Urinary bladder (tissue), 3 donors: ENCODE measurements at regions not wholly inside any gene's neighbourhood (a gene's known extent, or its start where the extent isn't known, plus 50 kb on each side); places are given as distances from the start of the nearest gene placed in this dataset.

Experiments used
- DNase-seq: peaks from one replicate; pipeline ENCODE4 v3.0.0-alpha.2; 2015; ENCODE audit errors: extremely low spot score
- H3K27ac ChIP-seq: one replicate; pipeline ENCODE4 v1.5.1; 2013; ENCODE audit warnings: low read depth, mild to moderate bottlenecking, moderate library complexity
- H3K36me3 ChIP-seq: one replicate; pipeline ENCODE4 v1.6.1; 2013; ENCODE audit warnings: mild to moderate bottlenecking, moderate library complexity; ENCODE audit not compliant: insufficient read depth
- H3K4me1 ChIP-seq: one replicate; pipeline ENCODE4 v1.6.1; 2013; ENCODE audit warnings: mild to moderate bottlenecking, moderate library complexity; ENCODE audit not compliant: insufficient read depth
- H3K4me3 ChIP-seq: one replicate; pipeline ENCODE4 v1.5.1; 2013; ENCODE audit warnings: low read depth, low read length
- WGBS: extraction: QIAGEN DNeasy Blood & Tissue Kit; methylation state at CpG from one replicate; pipeline ENCODE4 v1.1.7; 2013; 5-methylcytosine and 5-hydroxymethylcytosine counted together
- donor health status: healthy with polysubstance abuse.
- donor health status: healthy.

DNA sequence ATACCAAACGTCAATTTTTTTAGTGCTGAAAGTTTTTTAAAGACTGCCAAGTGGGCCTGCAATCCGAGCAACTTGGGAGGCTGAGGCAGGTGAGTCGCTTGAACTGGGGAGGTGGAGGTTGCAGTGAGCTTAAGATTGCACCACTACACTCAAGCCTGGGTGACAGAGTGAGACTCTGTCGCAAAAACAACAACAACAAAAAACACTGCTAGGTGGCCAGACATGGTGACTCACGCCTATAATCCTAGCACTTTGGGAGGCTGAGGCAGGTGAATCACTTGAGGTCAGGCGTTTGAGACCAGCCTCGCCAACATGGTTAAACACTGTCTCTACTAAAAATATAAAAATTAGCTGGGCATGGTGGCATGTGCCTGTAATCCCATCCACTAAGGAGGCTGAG lies 202.8 kb upstream of the COPS8 start:
- 89% methylated on average over 7 of the region's 7 CpGs for WGBS
- DNase-seq: no peak
- H3K4me3 ChIP-seq: no peak overlapping the region
- H3K36me3 ChIP-seq: no peaks in the 10 kb centered on the region
- H3K4me1 ChIP-seq: no peaks in the 10 kb centered on the region
- no peak overlapping the region for H3K27ac ChIP-seq

DNA sequence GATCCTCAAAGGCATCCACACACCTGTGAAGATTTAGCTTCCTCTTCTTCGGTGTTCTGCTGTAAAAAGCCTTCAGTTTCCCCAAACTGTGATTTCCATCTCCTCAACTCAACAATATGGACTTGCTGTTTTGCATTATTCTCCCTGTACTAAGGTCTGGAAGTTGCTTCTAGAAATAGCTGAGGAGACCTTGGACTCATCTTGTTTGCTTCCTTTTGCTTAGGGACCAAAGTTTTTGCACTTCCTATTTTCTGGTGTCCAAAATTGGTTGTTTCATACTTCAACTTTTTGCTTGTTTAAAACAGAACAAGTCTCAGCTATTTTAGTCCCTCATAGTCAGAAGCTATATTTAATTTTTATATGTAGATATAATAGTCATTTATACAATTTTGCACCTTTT lies 201.9 kb upstream of the COPS8 start:
- no peaks in the 10 kb centered on the region for H3K4me1 ChIP-seq
- H3K36me3 ChIP-seq: no peaks in the 10 kb centered on the region
- 79% methylated on average over 1 of the region's 1 CpG for WGBS
- no peak for DNase-seq
- H3K4me3 ChIP-seq: no peak overlapping the region
- no peak overlapping the region for H3K27ac ChIP-seq

DNA sequence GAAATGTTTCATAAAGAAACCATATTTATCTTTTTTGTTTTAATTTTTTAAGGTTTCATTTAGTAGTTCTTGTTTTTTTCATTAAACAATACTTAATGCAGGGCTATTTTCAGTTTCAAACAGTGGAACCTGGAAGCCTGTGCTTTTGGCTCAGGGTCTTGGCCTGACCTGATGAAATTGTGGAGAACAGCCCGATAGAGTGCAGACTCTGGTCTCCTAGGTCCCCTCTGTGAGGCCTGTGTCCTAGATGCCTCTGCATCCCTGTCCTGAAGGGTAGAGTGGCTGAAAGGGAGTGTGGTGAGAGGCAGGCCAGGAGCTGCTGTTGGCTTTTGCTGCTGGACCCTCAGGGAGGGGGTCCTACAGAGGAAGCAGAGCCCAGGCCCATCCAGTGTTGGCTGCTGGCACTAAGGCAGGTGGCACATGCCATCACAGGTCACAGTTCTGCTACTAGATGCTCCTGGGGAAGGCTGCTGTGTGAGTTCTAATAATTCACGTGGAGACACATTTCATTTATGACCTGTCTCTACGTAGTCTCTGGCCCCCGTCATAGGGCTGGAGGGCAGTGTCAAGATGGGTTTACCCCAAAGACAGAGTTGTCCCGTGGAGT lies 201.0 kb upstream of the COPS8 start:
- 72% methylated on average over 5 of the region's 5 CpGs for WGBS
- H3K27ac ChIP-seq: no peak overlapping the region
- H3K36me3 ChIP-seq: no peaks in the 10 kb centered on the region
- H3K4me1 ChIP-seq: no peaks in the 10 kb centered on the region
- no peak overlapping the region for H3K4me3 ChIP-seq
- no peak for DNase-seq

DNA sequence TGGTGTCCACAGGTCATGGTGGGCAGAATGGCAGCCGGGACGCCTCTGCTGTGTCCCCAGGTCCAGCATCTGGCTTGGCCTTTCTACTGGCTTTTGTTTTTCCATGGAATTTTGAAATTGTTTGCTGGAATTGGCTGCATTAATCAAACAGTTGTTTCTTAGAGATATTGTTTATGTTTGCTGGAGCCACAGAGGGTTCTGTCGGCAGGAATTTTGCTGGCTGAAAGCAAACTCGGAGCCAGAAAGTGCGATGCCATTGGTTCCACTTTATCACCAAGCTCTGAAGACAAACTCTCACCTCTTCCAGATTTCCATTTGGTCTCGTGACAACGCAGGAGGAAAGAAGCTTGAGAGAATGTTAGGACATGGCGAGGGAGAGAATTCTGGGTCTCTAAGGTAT lies 199.2 kb upstream of the COPS8 start:
- Histone ChIP-seq H3K27ac (no peak overlapping the region), H3K4me1 (no peaks in the 10 kb centered on the region), H3K36me3 (no peaks in the 10 kb centered on the region), H3K4me3 (no peak overlapping the region)
- 72% methylated on average over 8 of the region's 8 CpGs for WGBS
- DNase-seq: no peak

DNA sequence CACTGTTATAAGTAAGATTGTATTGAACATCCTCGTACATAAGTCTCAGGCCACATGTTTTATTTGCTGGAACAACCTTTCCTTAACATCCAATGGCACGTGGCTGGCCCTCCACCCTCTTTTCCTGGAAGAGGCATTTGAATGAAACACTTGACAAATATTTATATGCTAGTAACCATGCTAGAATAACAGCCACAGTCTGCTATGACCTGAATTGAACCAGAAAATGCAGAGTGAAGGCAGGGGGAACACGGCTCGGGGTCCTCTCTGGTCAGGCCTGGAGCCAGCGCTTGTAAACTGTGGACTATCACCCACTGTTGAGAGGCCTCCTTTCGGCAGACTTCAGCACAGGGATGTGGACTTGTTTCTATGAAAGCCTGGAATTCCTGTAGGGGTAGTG lies 198.2 kb upstream of the COPS8 start:
- 27% methylated on average over 6 of the region's 6 CpGs for WGBS
- peak; percentile 75 for DNase-seq
- no peaks in the 10 kb centered on the region for H3K36me3 ChIP-seq
- no peak overlapping the region for H3K4me3 ChIP-seq
- no peaks in the 10 kb centered on the region for H3K4me1 ChIP-seq
- peak overlapping the region; percentile 60 for H3K27ac ChIP-seq

DNA sequence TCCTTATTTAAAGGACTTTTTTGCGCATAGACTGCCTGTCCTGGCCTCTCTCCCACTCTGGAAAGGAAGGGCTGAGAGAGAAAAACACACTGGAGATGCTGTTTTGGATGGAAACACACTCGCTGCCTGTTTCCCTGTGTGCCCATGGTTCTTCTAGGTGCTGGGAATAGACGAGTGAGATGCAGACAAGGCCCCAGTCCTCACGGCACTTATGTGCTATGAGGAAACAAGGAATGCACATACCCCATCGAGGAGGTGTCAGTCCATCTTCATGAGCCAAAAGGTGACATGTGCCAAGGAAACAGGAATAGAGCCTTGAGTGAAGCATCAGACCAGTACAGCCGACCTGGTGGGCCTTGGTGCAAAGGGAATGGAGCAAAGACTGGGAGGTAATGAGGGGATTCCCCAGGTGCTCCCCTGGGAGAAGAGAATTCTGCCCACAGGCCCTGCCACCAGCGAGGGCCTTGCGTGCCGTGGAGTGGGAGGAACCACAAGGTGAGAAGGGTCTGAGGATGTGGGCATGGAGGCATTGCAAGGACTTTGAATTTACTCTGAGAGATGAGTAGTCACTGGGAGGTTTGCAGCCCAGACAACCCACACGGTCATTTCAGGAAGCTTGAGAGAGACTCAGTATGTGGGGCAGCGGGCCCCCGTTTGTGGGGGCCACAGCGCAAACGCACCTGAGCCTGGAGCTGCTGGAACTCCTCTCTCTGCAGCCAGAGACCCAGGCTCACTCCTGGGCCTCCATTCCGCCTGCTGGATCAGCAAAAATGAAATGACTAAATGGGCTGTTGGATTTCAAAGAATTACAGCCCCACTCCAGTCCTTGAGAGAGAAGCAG lies 197.5 kb upstream of the COPS8 start:
- DNase-seq: no peak
- Histone ChIP-seq H3K4me3 (no peak overlapping the region), H3K36me3 (no peaks in the 10 kb centered on the region), H3K4me1 (no peaks in the 10 kb centered on the region), H3K27ac (peak overlapping the region; percentile 60)
- WGBS: 67% methylated on average over 15 of the region's 15 CpGs

DNA sequence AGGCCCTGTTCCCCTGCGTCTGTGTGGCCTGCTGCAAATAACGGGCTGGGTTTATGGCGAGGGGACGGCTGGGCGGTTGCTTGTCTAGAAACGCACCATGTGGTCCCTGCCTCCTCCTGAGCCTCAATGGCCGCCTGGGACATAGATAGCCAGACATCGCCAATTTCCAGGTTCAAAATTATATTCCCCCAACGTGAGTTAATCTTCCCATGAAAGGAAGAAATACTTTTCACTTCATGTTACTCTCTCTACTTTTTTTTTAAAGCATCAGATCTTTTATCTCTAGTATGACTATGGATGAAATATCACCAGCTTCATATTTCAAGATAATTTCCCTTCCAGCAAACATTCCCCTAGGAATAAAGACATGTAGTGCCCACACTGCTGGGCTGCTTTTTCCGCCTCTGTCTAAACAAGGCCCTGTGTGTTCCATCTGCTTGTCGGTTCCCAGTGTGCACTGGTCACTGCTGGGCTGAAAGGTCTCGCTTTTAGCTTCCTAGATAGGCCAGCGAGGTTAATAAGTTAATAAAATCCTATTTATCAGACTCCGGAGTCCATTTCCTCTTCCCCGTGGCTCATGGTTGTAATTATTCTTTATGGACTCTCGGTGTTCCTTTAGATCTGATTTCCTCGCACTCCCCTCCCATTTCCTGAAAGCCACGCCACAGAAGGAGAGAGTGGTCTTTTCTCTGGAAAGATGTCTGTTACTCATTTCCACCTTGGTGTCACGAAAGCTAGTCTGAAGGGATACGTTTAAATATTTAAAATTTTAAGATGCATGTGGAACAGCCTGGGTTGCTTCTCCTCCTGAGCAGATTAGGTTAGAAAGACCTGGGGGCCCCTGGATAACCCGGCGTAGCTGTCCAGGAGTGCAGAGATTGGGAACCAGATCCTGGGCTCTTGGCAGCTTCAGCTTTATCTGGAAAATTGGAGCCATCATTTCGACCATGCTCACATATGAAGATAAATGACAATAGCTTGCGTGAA lies 196.6 kb upstream of the COPS8 start:
- no peaks in the 10 kb centered on the region for H3K4me1 ChIP-seq
- H3K27ac ChIP-seq: no peak overlapping the region
- H3K36me3 ChIP-seq: no peaks in the 10 kb centered on the region
- DNase-seq: no peak
- 61% methylated on average over 24 of the region's 24 CpGs for WGBS
- H3K4me3 ChIP-seq: no peak overlapping the region

DNA sequence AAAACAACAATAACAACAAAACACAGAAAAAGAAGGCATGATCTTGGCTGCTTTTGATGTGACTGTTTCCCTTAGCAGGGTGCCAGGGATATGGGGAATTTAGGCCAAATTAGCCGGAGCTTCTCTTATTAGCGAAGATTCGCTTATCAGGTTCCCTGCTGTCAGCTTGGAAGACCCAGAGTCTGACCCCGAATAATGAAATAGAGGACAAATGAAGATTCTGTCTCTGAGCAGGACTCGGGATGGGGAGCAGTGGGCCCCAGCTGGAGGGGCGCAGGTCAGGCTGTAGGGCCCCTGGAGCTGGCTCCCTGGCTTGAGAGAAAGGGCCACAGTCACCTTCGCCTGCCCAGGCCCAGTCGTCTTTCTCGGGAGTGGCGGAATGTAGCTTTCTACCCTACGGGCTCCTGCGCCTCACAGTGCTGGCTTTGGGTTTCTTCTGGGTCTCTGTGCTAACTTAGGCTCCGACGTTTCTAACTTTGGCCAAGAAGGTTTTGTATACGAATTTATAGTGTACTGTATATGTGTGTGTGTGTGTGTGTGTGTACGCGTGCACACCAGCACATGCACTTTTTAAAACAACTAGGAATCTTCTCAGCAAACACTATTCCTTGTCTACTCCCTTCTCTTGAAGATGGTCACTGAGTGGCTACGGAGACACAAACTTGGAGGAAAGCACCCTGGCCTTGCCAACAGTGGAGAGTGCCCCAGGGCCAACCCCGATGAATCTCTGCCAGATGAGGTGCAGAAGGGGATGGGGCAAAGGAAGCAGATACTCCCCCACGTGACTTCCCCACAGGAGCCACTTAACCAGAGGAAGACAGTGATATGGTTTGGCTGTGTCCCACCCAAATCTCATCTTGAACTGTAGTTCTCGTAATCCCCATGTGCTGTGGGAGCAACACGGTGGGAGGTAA lies 195.6 kb upstream of the COPS8 start:
- Histone ChIP-seq H3K4me1 (no peaks in the 10 kb centered on the region), H3K36me3 (no peaks in the 10 kb centered on the region), H3K4me3 (no peak overlapping the region), H3K27ac (no peak overlapping the region)
- no peak for DNase-seq
- WGBS: 93% methylated on average over 22 of the region's 22 CpGs

DNA sequence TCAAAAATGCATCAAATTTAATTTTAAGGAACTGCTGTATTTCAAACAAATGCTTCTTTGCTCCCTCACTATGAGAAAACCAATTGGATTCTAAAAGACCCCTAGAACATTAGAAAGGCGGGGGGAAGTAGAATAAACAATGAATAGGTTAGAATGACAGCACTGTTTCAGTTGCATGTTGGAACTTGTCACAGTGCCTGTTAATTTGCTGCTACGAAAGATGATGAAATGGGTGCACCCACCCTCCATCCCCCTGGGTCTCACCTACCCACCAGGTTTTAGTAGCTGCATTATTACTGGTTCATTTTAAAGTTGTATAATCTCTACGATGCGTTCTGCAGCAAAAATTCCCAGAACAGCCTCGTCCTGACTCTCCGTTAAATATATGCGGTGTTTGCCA lies 193.0 kb upstream of the COPS8 start:
- Histone ChIP-seq H3K27ac (no peak overlapping the region), H3K36me3 (no peaks in the 10 kb centered on the region), H3K4me1 (no peaks in the 10 kb centered on the region), H3K4me3 (no peak overlapping the region)
- DNase-seq: no peak
- 78% methylated on average over 7 of the region's 7 CpGs for WGBS

DNA sequence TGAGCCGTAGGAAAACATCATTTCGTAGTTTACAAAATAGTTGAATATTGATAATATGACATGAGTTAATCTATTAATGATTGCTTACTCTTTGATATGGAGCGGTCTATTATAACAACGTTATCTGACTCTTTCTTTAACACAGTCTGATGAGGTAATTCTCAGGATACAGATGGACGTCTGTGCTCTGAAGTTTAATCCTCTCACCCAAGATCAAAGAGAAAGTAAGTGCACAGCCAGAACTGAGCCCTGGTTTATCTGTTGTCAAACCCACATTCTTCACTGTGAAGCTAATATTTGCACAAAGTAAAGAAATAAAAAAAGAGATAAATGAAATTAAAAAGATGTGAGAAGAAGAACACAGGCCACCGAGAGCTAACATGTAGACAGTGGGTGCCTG lies 190.9 kb upstream of the COPS8 start:
- no peaks in the 10 kb centered on the region for H3K4me1 ChIP-seq
- no peaks in the 10 kb centered on the region for H3K36me3 ChIP-seq
- WGBS: 72% methylated on average over 6 of the region's 6 CpGs
- no peak overlapping the region for H3K27ac ChIP-seq
- no peak overlapping the region for H3K4me3 ChIP-seq
- DNase-seq: no peak

DNA sequence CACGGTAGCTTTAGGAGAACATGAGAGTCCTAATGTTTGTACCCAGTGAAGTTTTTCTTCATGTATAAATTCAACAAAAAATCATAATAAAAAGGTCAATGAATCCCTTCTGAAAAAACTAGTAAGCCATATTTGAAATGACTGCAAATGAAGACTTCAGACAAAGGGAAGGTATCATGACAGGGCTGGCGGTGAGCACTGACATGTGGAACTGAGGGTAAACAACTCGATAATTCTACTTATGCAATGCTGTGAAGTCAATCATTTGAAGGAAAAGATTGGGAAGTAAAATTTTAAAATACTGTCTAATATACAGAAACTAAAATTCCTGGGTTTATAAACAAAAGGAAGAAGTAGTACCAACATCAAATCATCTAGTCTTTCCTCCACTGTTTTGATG lies 190.2 kb upstream of the COPS8 start:
- Histone ChIP-seq H3K27ac (no peak overlapping the region), H3K4me3 (no peak overlapping the region), H3K4me1 (no peaks in the 10 kb centered on the region), H3K36me3 (no peaks in the 10 kb centered on the region)
- no peak for DNase-seq
- WGBS: 88% methylated on average over 3 of the region's 3 CpGs

DNA sequence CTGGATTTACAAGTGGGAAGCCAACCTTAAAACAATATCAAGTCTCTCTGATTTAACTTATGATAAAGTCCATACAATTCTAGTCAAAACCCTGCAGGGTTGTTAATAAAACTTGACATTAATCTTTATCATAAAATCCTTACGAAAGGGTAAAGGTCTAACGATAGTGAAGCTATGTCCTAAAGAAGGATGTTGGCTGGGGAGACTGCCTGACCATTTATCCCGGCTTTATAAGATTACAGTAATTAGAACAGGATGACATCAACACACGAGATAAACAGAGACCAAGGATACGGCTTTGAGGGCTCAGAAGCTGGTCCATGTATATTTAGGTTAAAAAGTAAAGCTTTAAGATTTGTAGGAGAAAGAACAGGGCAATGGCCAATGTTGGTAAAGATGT lies 189.0 kb upstream of the COPS8 start:
- no peak overlapping the region for H3K4me3 ChIP-seq

DNA sequence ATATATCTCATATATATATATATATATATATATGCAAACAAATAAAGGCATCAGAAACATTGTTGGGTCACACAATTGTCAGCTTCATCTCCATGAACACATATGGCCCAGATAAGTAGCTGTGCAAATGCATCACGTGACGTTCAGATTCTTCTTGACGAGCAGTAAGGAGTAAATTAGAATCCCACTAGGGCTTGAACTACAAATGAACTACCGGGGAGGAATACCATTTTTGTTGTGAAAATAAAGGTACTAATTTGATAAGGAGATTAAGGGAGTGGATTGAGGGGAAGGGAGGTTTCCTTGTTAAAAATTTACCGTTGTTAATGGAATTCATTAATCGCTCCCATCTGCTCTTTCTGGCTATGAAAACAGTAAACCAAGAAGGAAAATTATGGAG lies 186.5 kb upstream of the COPS8 start:
- Histone ChIP-seq H3K36me3 (no peaks in the 10 kb centered on the region), H3K27ac (no peak overlapping the region), H3K4me3 (no peak overlapping the region), H3K4me1 (no peaks in the 10 kb centered on the region)
- no peak for DNase-seq
- 80% methylated on average over 6 of the region's 6 CpGs for WGBS

More for the DNA sequence above, 189.0 kb upstream of the COPS8 start:
- Histone ChIP-seq H3K27ac (no peak overlapping the region), H3K36me3 (no peaks in the 10 kb centered on the region), H3K4me1 (no peaks in the 10 kb centered on the region)
- 58% methylated on average over 5 of the region's 5 CpGs for WGBS
- DNase-seq: no peak
